ENCODE measurements at regions not wholly inside any gene's neighbourhood (a gene's known extent, or its start where the extent isn't known, plus 50 kb on each side); places are given as distances from the start of the nearest gene placed in this dataset.
"Not testable (repeated sequence)": the region's sequence is repeated elsewhere in the genome, so short reads cannot be mapped to it uniquely, and the experiment has no call there.

DNA sequence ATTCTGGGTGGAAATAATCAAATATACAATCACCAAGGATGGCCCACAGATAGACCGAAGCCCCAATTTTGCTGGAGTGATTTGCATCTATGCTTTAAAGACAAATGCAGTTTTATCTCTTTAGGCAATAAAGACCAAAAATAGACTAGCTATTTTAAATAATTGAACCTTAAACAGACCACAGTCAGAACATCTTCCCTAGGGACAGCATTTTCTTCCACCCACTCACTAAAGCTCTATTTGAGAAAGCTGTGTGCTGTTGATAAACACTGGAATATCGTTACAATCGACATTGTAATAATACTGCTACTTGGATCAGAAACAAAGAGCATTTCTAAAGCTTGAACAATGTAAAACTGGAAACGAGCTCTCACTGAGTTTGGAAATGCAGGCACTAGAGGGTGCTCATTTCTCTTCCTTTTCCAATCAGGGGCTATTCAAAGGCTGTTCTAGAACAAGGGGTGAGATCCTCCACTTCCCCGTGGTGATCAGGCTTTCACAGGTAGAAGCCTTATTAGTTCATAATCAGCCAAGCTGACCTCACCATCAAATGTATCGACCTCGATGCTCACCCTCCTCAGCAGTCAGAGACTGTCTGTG, 209.3 kb upstream of the PRSS58 start:
- ATAC-seq; DNase-seq (ENCODE audit: low spot score); intact Hi-C loops (cut with DNase I): not testable (repeated sequence)

DNA sequence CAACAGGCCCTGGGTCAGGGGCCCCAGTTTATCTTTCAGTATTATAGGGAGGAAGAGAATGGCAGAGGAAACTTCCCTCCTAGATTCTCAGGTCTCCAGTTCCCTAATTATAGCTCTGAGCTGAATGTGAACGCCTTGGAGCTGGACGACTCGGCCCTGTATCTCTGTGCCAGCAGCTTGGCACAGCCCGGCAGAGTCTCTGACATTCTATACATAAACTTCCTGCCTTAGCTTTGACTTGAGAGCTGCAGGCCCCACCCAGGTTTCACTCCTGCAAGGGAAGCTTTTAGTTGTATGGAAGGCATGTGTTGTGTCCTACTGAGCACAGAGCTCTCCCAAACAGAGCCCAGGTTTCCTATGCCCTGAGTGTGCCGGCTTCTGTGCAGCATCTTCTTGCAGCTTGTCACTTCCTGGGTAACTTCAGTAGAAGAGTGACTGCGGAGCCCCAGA, 205.6 kb upstream of the PRSS58 start:
- intact Hi-C loops (cut with DNase I) = no loop called here
- ATAC-seq (no peak), DNase-seq (ENCODE audit: low spot score) (no peak)

DNA sequence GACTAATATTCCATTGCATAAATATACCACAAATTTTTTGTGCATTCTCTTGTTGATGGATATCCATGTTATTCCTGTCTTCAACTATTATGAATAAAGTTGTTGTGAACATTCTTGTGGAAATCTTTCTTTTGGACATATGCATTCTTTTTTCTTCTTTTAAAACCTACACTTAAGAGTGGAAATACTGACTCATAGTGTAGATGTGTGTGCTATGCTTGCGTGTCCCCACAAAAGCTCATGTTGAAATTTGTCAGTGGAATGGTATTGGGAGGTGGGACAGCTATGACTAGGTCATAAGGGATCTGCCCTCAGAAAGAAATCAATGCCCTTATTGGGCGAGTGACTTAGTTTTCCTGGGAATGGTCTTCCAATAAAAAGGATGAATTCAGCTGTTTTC, 203.6 kb upstream of the PRSS58 start:
- no peak for ATAC-seq
- intact Hi-C loops (cut with DNase I) = no loop called here
- DNase-seq (ENCODE audit: low spot score) = no peak

DNA sequence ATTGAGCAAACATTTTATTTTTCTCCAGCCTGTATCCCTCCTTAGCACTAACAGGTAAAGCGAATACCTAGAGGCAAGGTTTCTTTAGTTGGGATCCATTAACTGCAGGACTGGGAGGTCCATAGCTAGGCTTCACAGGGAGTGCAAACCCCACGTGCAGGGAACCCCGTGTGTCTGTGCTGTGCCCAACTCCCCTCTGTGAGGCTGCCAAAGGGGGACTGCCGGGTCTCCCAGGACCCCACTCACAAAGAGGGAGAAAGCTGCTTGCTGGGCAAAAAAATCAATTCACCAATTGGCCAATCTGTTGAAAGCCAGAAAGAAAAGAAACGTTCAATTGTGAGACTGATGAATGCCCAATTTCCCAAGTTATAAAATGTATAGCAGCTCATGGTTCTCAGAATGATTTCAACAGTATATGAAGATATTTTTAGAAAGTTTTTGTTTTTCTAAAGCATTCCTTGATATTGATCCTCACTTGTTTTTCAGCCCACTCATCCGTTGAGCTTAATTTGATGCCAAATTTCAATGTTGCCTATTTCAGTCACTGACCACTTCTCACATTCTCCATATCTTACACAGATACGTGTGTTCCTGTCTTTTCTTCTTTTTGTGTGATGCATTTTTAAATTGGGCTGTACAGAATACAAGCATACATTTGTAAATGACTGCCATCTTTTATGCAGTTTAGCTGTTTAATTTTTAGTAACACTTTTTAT, 202.7 kb upstream of the PRSS58 start:
- DNase-seq (ENCODE audit: low spot score) = no peak
- intact Hi-C loops (cut with DNase I) = no loop called here
- no peak for ATAC-seq

DNA sequence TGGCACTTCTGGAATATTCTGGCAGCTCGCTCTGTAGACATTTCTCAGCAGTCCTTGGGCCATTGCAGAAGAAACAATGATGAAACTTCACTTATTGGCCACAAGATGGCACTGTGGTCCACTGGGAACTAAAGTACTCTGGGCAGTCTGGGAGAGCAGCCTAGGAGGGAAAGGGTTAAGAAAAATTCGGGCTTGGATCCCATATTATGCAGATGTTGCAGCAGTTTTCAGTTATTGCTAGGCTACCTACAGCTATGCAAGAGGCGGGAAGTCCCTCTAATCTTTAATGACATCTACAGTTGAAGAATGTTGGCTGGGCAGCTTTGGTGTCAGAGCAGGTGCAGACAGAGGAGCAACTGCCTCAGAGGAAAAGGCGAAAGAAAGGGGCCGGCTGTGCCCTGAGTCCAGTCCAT, 201.7 kb upstream of the PRSS58 start:
- intact Hi-C loops (cut with DNase I) = no loop called here
- ATAC-seq (peak; percentile 78), DNase-seq (ENCODE audit: low spot score) (no peak)

DNA sequence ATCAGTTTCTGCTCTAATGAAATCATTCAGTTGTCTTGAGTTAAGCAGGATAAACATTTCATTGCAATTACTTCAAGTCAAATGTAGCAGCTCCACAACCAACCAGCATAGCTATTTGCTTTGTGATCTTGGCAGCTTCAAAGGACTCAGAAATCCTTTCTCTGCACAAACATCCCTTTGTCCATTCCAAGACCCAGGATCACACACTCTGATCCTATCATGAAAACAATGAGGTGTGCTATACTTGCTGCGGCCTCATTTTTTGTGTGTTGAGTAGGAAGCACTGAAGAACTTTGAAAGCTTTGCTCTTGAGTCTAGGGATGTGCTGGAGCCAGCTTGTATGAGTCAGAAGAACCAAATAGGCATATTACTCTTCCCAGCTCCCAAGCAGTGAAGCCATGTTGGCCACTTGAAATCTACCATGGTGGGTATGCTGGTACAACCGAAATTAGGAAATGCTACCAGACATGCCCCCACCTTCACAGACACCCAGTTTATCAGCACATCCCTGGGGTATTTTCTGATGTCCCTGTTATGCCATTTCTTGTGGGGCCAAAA, 199.4 kb upstream of the PRSS58 start:
- intact Hi-C loops (cut with DNase I) = no loop called here
- no peak for ATAC-seq

DNA sequence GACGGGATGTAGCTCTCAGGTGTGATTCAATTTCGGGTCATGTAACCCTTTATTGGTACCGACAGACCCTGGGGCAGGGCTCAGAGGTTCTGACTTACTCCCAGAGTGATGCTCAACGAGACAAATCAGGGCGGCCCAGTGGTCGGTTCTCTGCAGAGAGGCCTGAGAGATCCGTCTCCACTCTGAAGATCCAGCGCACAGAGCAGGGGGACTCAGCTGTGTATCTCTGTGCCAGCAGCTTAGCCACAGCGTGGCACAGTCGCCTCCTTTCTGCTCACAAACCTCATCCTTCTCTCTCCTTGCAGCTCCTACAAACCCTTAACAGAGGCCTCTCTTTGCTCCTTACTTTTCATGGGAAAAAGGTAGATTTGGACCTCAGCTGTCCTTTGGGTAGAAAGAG, 197.5 kb upstream of the PRSS58 start:
- intact Hi-C loops (cut with DNase I) = no loop called here
- no peak for ATAC-seq

More for the DNA sequence above, 199.4 kb upstream of the PRSS58 start:
- no peak for DNase-seq (ENCODE audit: low spot score)

DNA sequence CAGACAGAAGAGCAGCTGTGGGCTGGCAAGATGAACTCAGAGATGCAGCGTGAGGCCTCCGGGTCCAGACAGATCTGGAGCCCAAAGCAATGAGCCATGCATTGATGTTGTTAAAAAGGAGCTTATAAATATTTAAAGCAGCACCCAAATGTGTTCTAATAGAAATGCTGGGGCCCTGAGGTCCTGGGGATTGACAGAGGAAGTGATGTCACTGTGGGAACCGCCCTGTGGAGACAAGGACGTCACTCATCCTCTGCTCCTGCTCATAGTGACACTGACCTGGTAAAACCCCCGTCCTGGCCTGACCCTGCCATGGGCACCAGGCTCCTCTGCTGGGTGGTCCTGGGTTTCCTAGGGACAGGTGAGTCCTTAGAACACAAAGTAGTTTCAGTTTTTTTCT, 197.0 kb upstream of the PRSS58 start:
- ATAC-seq (no peak), DNase-seq (ENCODE audit: low spot score) (no peak)
- intact Hi-C loops (cut with DNase I) = no loop called here

More for the DNA sequence above, 197.5 kb upstream of the PRSS58 start:
- DNase-seq (ENCODE audit: low spot score) = no peak

DNA sequence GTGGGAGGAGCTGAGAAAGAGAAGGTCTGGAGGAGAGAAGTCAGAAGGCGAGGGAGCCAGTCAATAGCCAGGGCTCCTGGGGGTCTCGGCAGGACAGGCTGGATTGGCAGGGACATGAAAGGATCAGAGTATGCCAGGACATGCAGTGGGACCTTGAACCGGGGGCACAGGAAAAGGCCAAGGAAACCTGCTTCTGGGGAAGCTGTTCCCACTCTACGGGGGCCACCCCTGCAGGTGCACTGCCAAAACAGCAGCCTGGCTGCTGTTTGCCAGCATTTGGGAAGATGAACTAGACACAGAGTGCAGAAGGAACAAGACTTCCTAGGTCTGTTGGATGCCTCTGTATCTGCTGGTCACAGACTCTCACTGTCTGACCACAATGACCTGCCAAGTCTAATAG, 194.9 kb upstream of the PRSS58 start:
- ATAC-seq = no peak
- DNase-seq (ENCODE audit: low spot score) = no peak
- intact Hi-C loops (cut with DNase I) = no loop called here

DNA sequence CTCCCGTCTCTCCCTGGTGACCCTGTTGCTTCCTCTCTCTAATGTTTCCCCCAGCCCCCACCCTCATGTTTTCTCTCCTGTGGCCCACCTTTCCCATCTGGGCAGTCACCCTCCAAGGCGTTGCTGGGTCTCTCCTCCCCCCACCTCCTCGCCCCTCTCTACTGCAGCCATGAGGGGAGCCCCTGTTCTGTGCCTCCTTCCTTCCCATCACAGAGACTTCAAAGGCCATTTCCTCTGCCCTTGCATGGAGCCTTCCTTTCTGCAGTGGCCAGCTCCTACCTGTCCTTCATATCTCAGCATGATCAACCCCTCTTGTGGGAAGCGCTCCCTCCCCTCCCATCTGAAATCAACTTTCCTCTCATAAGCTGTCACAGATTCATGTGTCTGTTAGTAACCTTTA, 194.0 kb upstream of the PRSS58 start:
- intact Hi-C loops (cut with DNase I) = no loop called here
- no peak for DNase-seq (ENCODE audit: low spot score)
- no peak for ATAC-seq

DNA sequence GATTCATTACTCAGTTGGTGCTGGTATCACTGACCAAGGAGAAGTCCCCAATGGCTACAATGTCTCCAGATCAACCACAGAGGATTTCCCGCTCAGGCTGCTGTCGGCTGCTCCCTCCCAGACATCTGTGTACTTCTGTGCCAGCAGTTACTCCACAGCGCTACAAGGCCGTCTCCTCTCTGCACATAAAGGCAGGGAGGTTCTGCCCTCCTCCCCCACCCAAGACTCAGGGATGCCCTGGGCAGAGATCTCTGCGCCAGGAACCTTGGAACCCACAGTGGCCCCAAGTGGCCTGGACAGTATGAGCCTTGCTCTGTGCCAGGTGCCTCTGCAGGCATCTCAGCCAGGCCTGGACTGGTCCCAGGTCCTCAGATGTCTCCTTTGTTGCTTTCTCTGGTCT, 193.4 kb upstream of the PRSS58 start:
- DNase-seq (ENCODE audit: low spot score) = no peak
- peak; percentile 38 for ATAC-seq
- intact Hi-C loops (cut with DNase I) = no loop called here

DNA sequence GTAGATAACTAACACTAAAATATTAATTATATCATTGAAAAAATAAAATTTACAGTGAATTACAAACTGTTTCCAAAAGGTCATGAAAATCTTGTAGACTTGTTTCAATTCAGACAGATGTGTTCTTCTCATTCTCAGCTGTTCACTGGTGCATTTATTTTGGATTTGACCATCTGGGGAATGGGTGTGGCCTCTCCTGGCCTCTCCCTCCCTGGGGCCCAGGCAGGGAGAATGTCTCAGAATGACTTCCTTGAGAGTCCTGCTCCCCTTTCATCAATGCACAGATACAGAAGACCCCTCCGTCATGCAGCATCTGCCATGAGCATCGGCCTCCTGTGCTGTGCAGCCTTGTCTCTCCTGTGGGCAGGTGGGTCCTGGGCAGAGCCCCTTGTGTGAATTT, 192.8 kb upstream of the PRSS58 start:
- DNase-seq (ENCODE audit: low spot score) (no peak), ATAC-seq (no peak)
- intact Hi-C loops (cut with DNase I) = no loop called here

DNA sequence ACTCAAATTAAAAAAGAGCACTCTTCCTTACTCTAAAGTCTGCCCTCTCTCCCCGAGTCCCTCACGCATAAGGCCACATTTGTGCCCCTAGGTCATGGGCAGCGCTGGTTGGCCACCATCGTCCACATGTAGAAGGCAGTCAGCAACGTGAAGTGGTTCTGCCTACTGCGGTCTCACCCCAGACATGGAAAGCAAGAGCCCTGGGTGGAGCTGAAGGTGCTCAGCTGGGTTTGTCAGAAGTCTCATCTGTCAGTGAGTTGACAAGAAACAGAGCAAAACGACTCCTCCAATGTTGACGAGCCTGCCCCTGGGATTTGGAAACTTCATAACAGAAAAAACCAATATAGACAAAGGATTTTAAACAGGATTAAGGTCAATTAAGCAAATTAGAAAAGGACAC, 192.3 kb upstream of the PRSS58 start:
- intact Hi-C loops (cut with DNase I) = no loop called here
- ATAC-seq (no peak), DNase-seq (ENCODE audit: low spot score) (no peak)

DNA sequence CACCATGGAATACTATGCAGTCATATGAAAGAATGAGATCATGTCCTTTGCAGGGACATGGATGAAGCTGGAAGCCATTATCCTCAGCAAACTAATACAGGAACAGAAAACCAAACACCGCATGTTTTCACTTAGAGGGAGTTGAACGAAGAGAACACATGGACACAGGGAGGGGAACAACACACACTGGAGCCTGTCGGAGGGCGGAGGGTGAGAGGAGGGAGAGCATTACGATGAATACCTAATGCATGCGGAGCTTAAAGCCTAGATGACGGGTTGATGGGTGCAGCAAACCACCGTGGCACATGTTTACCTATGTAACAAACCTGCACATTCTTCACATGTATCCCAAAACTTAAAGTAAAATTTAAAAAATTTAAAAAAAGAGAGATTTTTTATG, 191.0 kb upstream of the PRSS58 start:
- intact Hi-C loops (cut with DNase I); ATAC-seq; DNase-seq (ENCODE audit: low spot score): not testable (repeated sequence)

DNA sequence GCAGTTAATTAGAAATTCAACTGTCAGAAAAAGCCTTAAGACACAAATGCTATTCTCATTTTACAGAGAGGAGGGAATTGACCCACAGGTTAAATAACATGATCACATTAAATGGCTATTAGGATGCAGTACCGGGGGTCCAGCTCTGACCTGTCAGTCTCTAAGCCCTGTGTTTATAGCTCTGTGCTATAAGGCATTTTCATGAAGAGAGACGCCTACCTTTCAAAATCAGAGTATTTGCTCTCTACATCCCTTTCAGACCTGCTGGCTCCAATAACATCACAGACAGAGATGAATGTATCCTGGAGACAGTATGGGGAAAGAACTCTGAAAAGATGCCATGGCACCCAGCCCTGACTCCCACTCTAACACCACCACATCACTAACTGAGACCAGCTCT, 189.9 kb upstream of the PRSS58 start:
- intact Hi-C loops (cut with DNase I) = no loop called here
- no peak for DNase-seq (ENCODE audit: low spot score)
- ATAC-seq = no peak

DNA sequence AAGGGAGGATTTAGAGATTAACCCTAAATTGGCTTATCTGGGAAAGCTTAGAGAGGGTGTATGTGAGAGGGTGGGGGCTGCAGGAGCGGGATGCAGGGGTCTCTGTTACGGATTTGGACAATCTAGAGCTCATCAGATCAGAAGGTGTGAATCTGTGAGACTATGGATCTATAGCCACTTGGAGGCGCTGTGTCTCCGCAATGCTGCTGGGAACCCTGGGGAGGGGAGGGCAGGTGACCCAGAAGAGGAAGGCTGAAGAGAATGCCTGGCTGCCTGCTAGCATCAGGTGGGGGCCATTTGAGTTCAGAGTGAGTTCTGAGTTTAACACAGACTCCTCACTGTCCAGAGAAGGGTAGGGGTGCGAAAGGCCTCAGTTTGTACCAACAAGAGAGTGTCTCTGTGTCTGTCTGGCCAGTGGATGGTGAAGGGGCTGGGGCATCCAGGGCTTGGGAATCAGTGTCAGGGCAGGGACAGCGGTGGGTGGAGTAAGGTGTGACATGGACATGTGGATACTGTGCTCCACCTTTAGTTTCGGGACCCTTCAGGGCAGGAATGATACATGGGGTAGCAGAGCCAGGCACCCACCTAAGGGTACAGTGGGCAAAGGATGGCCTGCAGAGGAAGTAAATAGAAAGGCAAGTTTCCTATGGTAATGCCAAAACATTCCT, 187.3 kb upstream of the PRSS58 start:
- intact Hi-C loops (cut with DNase I) = no loop called here
- DNase-seq (ENCODE audit: low spot score) = no peak
- ATAC-seq = no peak

DNA sequence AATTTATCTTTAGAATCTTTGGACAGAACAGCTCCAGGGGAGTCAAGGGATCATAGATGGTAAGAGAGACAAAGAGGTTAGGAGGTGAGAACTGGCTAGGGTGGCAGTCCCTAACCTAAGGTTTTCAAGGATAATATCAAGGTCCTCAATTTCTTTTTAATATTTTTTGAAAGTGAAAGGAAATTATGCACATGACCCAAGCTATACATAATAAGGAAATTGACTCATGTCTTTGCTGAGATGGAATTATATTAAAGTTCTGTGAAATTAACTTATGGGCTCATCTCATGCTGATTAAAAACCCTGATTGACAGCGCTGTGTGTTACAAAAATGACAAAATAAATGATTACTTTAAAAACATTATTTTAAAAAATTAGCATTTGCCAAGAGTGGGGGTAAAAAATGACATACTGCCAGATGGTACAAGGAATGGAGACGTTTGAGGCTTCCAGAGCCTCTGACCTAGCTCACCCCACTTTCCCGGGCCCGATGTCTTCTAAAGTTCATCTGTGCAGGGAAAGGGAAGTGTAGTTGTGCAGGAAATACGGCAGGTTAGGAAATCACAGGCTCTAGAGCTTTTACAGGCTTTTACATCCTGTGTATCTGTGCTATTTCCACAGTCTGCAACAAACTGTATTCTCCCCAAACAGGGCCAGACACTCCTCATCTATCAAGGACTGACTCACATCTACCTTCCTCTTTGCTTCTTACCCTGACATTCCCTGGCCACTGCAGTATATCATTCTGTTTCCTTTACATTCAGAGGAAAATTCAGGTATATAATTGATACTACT, 185.6 kb upstream of the PRSS58 start:
- no peak for ATAC-seq
- DNase-seq (ENCODE audit: low spot score) = no peak
- intact Hi-C loops (cut with DNase I) = no loop called here

DNA sequence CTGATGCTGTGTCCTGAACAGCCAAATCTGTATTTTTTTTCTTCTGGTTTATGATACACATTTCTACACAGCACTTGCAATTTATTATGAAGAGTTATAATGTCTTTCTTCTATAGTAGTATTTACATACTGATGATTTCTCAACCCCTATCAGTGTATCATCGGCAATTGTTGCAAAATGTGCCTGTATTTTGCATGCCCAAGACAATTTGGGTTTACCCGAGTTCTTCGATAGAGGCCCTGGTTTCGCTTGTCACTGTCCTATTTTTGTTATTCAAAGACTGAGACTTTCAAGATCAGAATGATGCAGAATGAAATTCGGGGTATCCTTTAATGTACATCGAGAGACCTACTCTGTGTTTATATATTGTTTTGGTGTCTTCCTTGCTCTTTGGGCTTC, 184.5 kb upstream of the PRSS58 start:
- intact Hi-C loops (cut with DNase I) = no loop called here
- no peak for ATAC-seq
- DNase-seq (ENCODE audit: low spot score) = no peak

DNA sequence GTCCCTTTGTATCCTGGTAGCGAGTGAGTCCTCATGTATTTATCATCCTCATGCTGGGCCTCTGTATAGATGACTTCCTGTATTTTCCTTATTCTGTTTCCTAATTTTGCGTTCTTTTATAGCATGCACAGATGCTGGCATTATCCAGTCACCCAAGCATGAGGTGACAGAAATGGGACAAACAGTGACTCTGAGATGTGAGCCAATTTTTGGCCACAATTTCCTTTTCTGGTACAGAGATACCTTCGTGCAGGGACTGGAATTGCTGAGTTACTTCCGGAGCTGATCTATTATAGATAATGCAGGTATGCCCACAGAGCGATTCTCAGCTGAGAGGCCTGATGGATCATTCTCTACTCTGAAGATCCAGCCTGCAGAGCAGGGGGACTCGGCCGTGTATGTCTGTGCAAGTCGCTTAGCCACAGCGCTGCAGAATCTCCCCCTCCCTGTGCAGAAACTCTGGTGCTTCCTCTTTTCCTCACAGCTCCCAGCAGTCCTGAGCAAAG, 183.1 kb upstream of the PRSS58 start:
- DNase-seq (ENCODE audit: low spot score) (no peak), ATAC-seq (no peak)
- intact Hi-C loops (cut with DNase I) = no loop called here

Data from sciatic nerve (tissue), 2 donors.